NT2/D1 (cell line): ENCODE measurements at regions not wholly inside any gene's neighbourhood (a gene's known extent, or its start where the extent isn't known, plus 50 kb on each side); places are given as distances from the start of the nearest gene placed in this dataset.

ENCODE experiments used
- SUZ12 ChIP-seq: IDR thresholded peaks from 2 replicates; pipeline ENCODE4 v1.6.1; 2011; ENCODE audit not compliant: insufficient read length, insufficient read depth; ENCODE audit errors: extremely low read depth
- ZNF274 ChIP-seq: IDR thresholded peaks from 2 replicates; pipeline ENCODE4 v1.6.1; 2011; ENCODE audit warnings: mild to moderate bottlenecking, low read depth, low read length

DNA sequence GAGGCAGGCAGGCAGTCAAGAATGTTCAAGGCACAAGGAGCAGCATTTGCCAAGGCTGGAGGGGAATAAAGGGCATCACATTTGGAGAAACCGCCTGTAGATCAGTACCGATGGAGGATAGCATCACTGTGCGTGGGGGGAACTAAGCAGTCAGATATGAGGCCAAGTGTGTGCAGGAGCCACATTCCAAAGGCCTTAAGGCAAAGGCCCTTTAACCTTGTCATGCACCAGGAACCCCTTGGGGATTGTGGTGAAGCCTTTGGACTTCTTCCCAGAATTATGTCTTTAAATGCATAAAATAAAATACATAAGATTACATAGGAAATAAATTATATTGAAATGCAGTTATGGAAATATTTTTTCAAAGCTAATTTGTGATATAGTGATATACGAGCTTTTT, 532.1 kb downstream of the BUD13 start:
- TF ChIP-seq ZNF274 (no peak), SUZ12 (no peak)
